K562 (cell line): ENCODE measurements at regions not wholly inside any gene's neighbourhood (a gene's known extent, or its start where the extent isn't known, plus 50 kb on each side); places are given as distances from the start of the nearest gene placed in this dataset.

Source experiments
- ATAC-seq: fragments of 200-7000 bp; cut with Tn5 transposase; 3 replicates; pipeline ENCODE4 v1.9.1; 2020; ENCODE audit warnings: moderate library complexity
- BruUV-seq: library from RNA; stranded (reverse); fragments of 400-500 nt; replicated peaks from 2 replicates; lab custom pipeline; 2021; lab: Mats Ljungman, UMichigan
- CTCF ChIA-PET: fragments of 300-600 bp; formaldehyde crosslinking; extraction: SDS; loops from one replicate; lab custom pipeline; 2021; ENCODE audit warnings: low intra/inter-chr PET ratio; lab: Yijun Ruan, JAX
- POLR2A ChIA-PET: fragments of 300-600, 350-650 bp; sonication (Branson Sonifier 250); formaldehyde crosslinking; extraction: SDS; loops from one replicate; lab custom pipeline; 2021; ENCODE audit warnings: antibody characterized with exemption, inconsistent platforms; lab: Yijun Ruan, JAX
- DNase-seq, 4 experiments: peaks; one replicate each; pipeline versions ENCODE4 v3.0.0 to v3.0.0-alpha.2; 2011 to 2018; ENCODE audit warnings: low spot score in 3 of 4, mixed read lengths in 3 of 4; ENCODE audit errors: extremely low read depth in 1 of 4
- FAIRE-seq: peaks from 2 replicates; lab custom pipeline; 2011; peaks lifted over from hg19 to GRCh38; lab: Jason Lieb, UNC
- H2AFZ ChIP-seq: 2 replicates; pipeline ENCODE4 v1.6.0; 2011; ENCODE audit warnings: low read depth, low read length, control low read depth, inconsistent platforms
- H3K27ac ChIP-seq: fragments of 200-600 bp; 3 replicates; pipeline ENCODE4 v1.8.0; 2011; ENCODE audit warnings: low read depth, mild to moderate bottlenecking, control low read depth, inconsistent platforms, low read length, moderate library complexity, mixed read lengths; ENCODE audit errors: extremely low read depth
- H3K27me3 ChIP-seq, 2 experiments: fragments of 300-600 bp in 1 of 2; 2 replicates in 1 of 2; 3 replicates in 1 of 2; pipeline versions ENCODE4 v1.6.0 to v1.8.0; 2011; ENCODE audit warnings: inconsistent platforms in 2 of 2, low read length in 2 of 2, mild to moderate bottlenecking in 1 of 2, mixed read lengths in 1 of 2, moderate library complexity in 1 of 2; ENCODE audit not compliant: control insufficient read depth in 2 of 2, insufficient read depth in 2 of 2
- H3K36me3 ChIP-seq: fragments of 300-600 bp; 3 replicates; pipeline ENCODE4 v1.8.0; 2011; ENCODE audit warnings: mild to moderate bottlenecking, low read length, inconsistent platforms; ENCODE audit not compliant: control insufficient read depth, insufficient read depth
- H3K4me1 ChIP-seq, 2 experiments: fragments of 200-600 bp in 1 of 2; replicated peaks in 1 of 2; 2 replicates in 1 of 2; 3 replicates in 1 of 2; pipeline versions ENCODE4 v1.5.1 to v1.8.0; 2011; ENCODE audit warnings: inconsistent platforms in 2 of 2, low read length in 2 of 2, mild to moderate bottlenecking in 1 of 2, mixed read lengths in 1 of 2, moderate library complexity in 1 of 2; ENCODE audit not compliant: control insufficient read depth in 2 of 2, insufficient read depth in 2 of 2
- H3K4me2 ChIP-seq: 2 replicates; pipeline ENCODE4 v1.6.1; 2011; ENCODE audit warnings: low read length, control low read depth, inconsistent platforms, mixed read lengths; ENCODE audit not compliant: insufficient read depth
- H3K4me3 ChIP-seq: fragments of 200-600 bp; sonication (generic), shearing (Covaris generic); 2 replicates; pipeline ENCODE4 v1.5.1; 2016; ENCODE audit warnings: control low read depth, inconsistent platforms
- H3K79me2 ChIP-seq: fragments of 200-600 bp; 3 replicates; pipeline ENCODE4 v1.8.0; 2011; ENCODE audit warnings: low read length, inconsistent platforms; ENCODE audit not compliant: control insufficient read depth, insufficient read depth
- H3K9ac ChIP-seq, 2 experiments: 2 replicates each; pipeline versions ENCODE4 v1.6.0 to v1.6.1; 2011; ENCODE audit warnings: low read depth in 2 of 2, low read length in 2 of 2, control low read depth in 1 of 2, inconsistent platforms in 1 of 2, mild to moderate bottlenecking in 1 of 2, mixed read lengths in 1 of 2; ENCODE audit not compliant: insufficient read depth in 1 of 2
- H3K9me1 ChIP-seq: one replicate; pipeline ENCODE4 v1.6.0; 2011; ENCODE audit warnings: inconsistent platforms, mild to moderate bottlenecking, low read length, moderate library complexity; ENCODE audit not compliant: control insufficient read depth, insufficient read depth
- H3K9me3 ChIP-seq: replicated peaks from 2 replicates; pipeline ENCODE4 v1.5.1; 2011; ENCODE audit warnings: low read depth, low read length, inconsistent platforms; ENCODE audit not compliant: control insufficient read depth, insufficient read depth
- H4K20me1 ChIP-seq: replicated peaks from 2 replicates; pipeline ENCODE4 v1.6.1; 2011; ENCODE audit warnings: low read length, inconsistent platforms, mixed read lengths; ENCODE audit not compliant: control insufficient read depth, insufficient read depth
- ARNT ChIP-seq, 2 experiments: fragments of 450-650 bp; IDR thresholded peaks; 2 replicates each; pipeline ENCODE4 v1.6.1; 2016; ENCODE audit warnings: mild to moderate bottlenecking in 1 of 2
- ASH1L ChIP-seq: fragments of 450-650 bp; IDR thresholded peaks from 2 replicates; pipeline ENCODE4 v1.6.1; 2018; ENCODE audit warnings: borderline replicate concordance, mild to moderate bottlenecking, low read depth; ENCODE audit not compliant: partially characterized antibody
- DACH1 ChIP-seq: fragments of 450-650 bp; IDR thresholded peaks from 2 replicates; pipeline ENCODE4 v1.6.1; 2018; ENCODE audit not compliant: partially characterized antibody
- ELF2 ChIP-seq: fragments of 250-450 bp; sonication (Bioruptor Pico); IDR thresholded peaks from 2 replicates; pipeline ENCODE4 v1.5.0; 2021; ENCODE audit warnings: mild to moderate bottlenecking
- HMGN3 ChIP-seq: IDR thresholded peaks from 2 replicates; pipeline ENCODE4 v1.6.1; 2011; ENCODE audit warnings: borderline replicate concordance, low read depth, mild to moderate bottlenecking, mixed read lengths, low read length; ENCODE audit not compliant: insufficient read length; ENCODE audit errors: extremely low read depth
- MYNN ChIP-seq, 2 experiments: sonication (generic); formaldehyde crosslinking in 1 of 2; IDR thresholded peaks; 2 replicates each; pipeline versions ENCODE4 v1.5.0 to v1.6.1; 2016 to 2020; ENCODE audit warnings: antibody characterized with exemption in 1 of 2, missing genetic modification reagents in 1 of 2
- SNRNP70 ChIP-seq: fragments of 200-400 bp; formaldehyde crosslinking; optimal IDR thresholded peaks from 2 replicates; pipeline ENCODE3; 2017; ENCODE audit warnings: low read depth, low read length
- TCF7L2 ChIP-seq: fragments of 150-350 bp; IDR thresholded peaks from 2 replicates; pipeline ENCODE4 v1.6.1; 2016; ENCODE audit warnings: low read depth, mild to moderate bottlenecking, low read length, moderate library complexity
- TSC22D4 ChIP-seq: fragments of 450-650 bp; IDR thresholded peaks from 2 replicates; pipeline ENCODE4 v1.6.1; 2016; ENCODE audit warnings: missing genetic modification characterization, missing biosample characterization, control low read depth
- ZBTB8A ChIP-seq: fragments of 450-650 bp; IDR thresholded peaks from 2 replicates; pipeline ENCODE4 v1.6.1; 2018; ENCODE audit warnings: mild to moderate bottlenecking, moderate library complexity; ENCODE audit not compliant: partially characterized antibody
- ZNF263 ChIP-seq: sonication (generic); formaldehyde crosslinking; IDR thresholded peaks from 2 replicates; pipeline ENCODE4 v1.8.0; 2022; ENCODE audit warnings: mild to moderate bottlenecking, missing genetic modification reagents, borderline replicate concordance
- ZNF3 ChIP-seq: fragments of 250-450 bp; sonication (Bioruptor Pico); IDR thresholded peaks from 2 replicates; pipeline ENCODE4 v1.5.0; 2021; ENCODE audit warnings: mild to moderate bottlenecking, moderate library complexity
- ZNF347 ChIP-seq: fragments of 450-650 bp; formaldehyde crosslinking; IDR thresholded peaks from 2 replicates; pipeline ENCODE4 v1.4.0; 2020; ENCODE audit warnings: low read depth, mild to moderate bottlenecking, moderate library complexity
- WGBS: fragments of 100-300 bp; shearing (Covaris generic); methylation state at CpG from one replicate; pipeline ENCODE4 v1.1.6; 2016; ENCODE audit warnings: low coverage, mixed read lengths; ENCODE audit not compliant: insufficient coverage; ENCODE audit errors: missing lambda C conversion rate; 5-methylcytosine and 5-hydroxymethylcytosine counted together
- in situ Hi-C: fragments of 300-500 bp; cut with MboI; formaldehyde crosslinking; loops from 4 replicates; pipeline ENCODE4 v1.15.0; 2018; ENCODE audit warnings: inconsistent platforms, mixed read lengths
- intact Hi-C: fragments of 100-400 bp; cut with micrococcal nuclease; formaldehyde crosslinking; loops from 2 replicates; pipeline ENCODE4 v1.14.2; 2022
- TF ChIP-seq, protein P1 (sequence below): fragments of 250-450 bp; sonication (Bioruptor Pico); IDR thresholded peaks from 2 replicates; pipeline ENCODE4 v1.5.0; 2020; ENCODE audit warnings: mild to moderate bottlenecking
- TF ChIP-seq, protein P2 (sequence below): fragments of 250-450 bp; sonication (Bioruptor Pico); IDR thresholded peaks from 2 replicates; pipeline ENCODE4 v1.4.0; 2020; ENCODE audit warnings: borderline replicate concordance

DNA sequence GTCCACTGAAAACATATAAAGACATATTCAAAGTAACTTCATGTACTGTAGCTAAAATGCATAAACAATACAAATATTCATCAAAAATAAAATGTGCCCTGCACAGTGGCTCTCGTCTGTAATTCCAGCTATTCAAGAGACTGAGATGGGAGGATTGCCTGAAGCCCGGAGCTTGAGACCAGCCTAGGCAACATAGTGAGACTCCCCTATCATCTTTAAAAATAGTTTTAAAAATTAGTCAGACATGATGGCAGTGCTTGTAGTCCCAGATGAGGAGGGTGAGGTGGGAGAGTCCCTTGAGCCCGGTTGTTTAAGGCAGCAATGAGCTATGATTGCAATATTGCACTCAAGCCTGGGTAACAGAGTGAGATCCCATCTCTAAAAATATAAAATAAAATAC is 534.1 kb downstream of the ANXA1 start:
- H3K27ac ChIP-seq, result no peak overlapping the region
- ChIA-PET CTCF (no interaction called here), POLR2A (no interaction called here)
- no peak overlapping the region for H3K4me2 ChIP-seq
- no peaks in the 10 kb centered on the region for H3K4me1 ChIP-seq
- in situ Hi-C loops, result loop anchor here (25.0 kb wide), 1 partner anchor 1052 kb away; no protein-coding TSS in a partner anchor
- no peaks in the 10 kb centered on the region for H4K20me1 ChIP-seq
- ATAC-seq, result no peak
- H3K9me1 ChIP-seq, result no peaks in the 10 kb centered on the region
- no TSS peak for BruUV-seq
- H3K9me3 ChIP-seq, result no peaks in the 10 kb centered on the region
- FAIRE-seq, result no peak
- WGBS, result 15% methylated on average over 3 of the region's 3 CpGs
- intact Hi-C loops, result loop anchor here (10.0 kb wide), 1 partner anchor 1059 kb away; no protein-coding TSS in a partner anchor
- H3K9ac ChIP-seq, result no peak overlapping the region
- H2AFZ ChIP-seq, result no peak overlapping the region
- H3K79me2 ChIP-seq, result no peaks in the 10 kb centered on the region
- no peaks in the 10 kb centered on the region for H3K36me3 ChIP-seq
- H3K27me3 ChIP-seq, result no peaks in the 10 kb centered on the region
- DNase-seq, result no peak
- TF ChIP-seq, protein P1, sequence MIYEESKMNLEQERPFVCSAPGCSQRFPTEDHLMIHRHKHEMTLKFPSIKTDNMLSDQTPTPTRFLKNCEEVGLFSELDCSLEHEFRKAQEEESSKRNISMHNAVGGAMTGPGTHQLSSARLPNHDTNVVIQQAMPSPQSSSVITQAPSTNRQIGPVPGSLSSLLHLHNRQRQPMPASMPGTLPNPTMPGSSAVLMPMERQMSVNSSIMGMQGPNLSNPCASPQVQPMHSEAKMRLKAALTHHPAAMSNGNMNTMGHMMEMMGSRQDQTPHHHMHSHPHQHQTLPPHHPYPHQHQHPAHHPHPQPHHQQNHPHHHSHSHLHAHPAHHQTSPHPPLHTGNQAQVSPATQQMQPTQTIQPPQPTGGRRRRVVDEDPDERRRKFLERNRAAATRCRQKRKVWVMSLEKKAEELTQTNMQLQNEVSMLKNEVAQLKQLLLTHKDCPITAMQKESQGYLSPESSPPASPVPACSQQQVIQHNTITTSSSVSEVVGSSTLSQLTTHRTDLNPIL (CRISPR knock-in tag), result no peak
- TF ChIP-seq DACH1 (no peak), ZNF347 (CRISPR knock-in tag) (no peak), HMGN3 (no peak), MYNN (IDR thresholded peaks at IDR 0.05) (no peak), MYNN (CRISPR knock-in tag; IDR thresholded peaks at IDR 0.05) (no peak), ZNF3 (CRISPR knock-in tag) (no peak), TSC22D4 (tag) (no peak), ASH1L (no peak), ZBTB8A (no peak), TCF7L2 (no peak), ARNT (IDR thresholded peaks at IDR 0.05) (no peak), ELF2 (CRISPR knock-in tag) (no peak), ZNF263 (no peak), SNRNP70 (no peak)
- TF ChIP-seq, protein P2, sequence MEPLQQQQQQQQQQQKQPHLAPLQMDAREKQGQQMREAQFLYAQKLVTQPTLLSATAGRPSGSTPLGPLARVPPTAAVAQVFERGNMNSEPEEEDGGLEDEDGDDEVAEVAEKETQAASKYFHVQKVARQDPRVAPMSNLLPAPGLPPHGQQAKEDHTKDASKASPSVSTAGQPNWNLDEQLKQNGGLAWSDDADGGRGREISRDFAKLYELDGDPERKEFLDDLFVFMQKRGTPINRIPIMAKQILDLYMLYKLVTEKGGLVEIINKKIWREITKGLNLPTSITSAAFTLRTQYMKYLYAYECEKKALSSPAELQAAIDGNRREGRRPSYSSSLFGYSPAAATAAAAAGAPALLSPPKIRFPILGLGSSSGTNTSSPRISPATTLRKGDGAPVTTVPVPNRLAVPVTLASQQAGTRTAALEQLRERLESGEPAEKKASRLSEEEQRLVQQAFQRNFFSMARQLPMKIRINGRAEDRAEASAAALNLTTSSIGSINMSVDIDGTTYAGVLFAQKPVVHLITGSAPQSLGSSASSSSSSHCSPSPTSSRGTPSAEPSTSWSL (CRISPR knock-in tag), result no peak
- no peak overlapping the region for H3K4me3 ChIP-seq
